HepG2 (cell line): ENCODE measurements at regions not wholly inside any gene's neighbourhood (a gene's known extent, or its start where the extent isn't known, plus 50 kb on each side); places are given as distances from the start of the nearest gene placed in this dataset.
A peak's percentile ranks its signal among the peaks of the same experiment; 100 is the strongest.

Experiments
- AGO1 ChIP-seq: fragments of 200-400 bp; formaldehyde crosslinking; IDR thresholded peaks from 2 replicates; pipeline ENCODE4 v1.6.1; 2017; ENCODE audit warnings: mild to moderate bottlenecking, low read depth, low read length, moderate library complexity; ENCODE audit not compliant: poor library complexity, severe bottlenecking
- ATF2 ChIP-seq: sonication (generic); formaldehyde crosslinking; IDR thresholded peaks from 2 replicates; pipeline ENCODE4 v1.4.0; 2020; ENCODE audit warnings: missing genetic modification reagents
- FOSL1 ChIP-seq: sonication (generic); formaldehyde crosslinking; IDR thresholded peaks from 2 replicates; pipeline ENCODE4 v1.9.0; 2021; ENCODE audit warnings: missing genetic modification reagents, borderline replicate concordance
- GPBP1L1 ChIP-seq: sonication (generic); formaldehyde crosslinking; IDR thresholded peaks from 2 replicates; pipeline ENCODE4 v1.5.0; 2020; ENCODE audit warnings: mild to moderate bottlenecking, missing genetic modification reagents
- HNRNPLL ChIP-seq: fragments of 200-400 bp; formaldehyde crosslinking; IDR thresholded peaks from 2 replicates; pipeline ENCODE4 v1.6.1; 2017; ENCODE audit warnings: mild to moderate bottlenecking, low read depth, low read length; ENCODE audit not compliant: poor library complexity, severe bottlenecking
- KLF15 ChIP-seq: sonication (generic); formaldehyde crosslinking; IDR thresholded peaks from 2 replicates; pipeline ENCODE4 v1.8.1; 2023; ENCODE audit warnings: borderline replicate concordance, mild to moderate bottlenecking, inconsistent platforms, missing genetic modification reagents, mixed read lengths
- PCBP1 ChIP-seq: fragments of 200-400 bp; formaldehyde crosslinking; IDR thresholded peaks from 2 replicates; pipeline ENCODE4 v1.6.1; 2017; ENCODE audit warnings: mild to moderate bottlenecking, low read depth, low read length, borderline replicate concordance
- TFE3 ChIP-seq: IDR thresholded peaks from 2 replicates; pipeline ENCODE4 v1.6.1; 2016
- THRA ChIP-seq: sonication (generic); formaldehyde crosslinking; IDR thresholded peaks from 2 replicates; pipeline ENCODE4 v1.4.0; 2020; ENCODE audit warnings: missing genetic modification reagents, borderline replicate concordance
- ZFP91 ChIP-seq: sonication (generic); formaldehyde crosslinking; IDR thresholded peaks from 2 replicates; pipeline ENCODE4 v1.9.0; 2022; ENCODE audit warnings: missing genetic modification reagents, mild to moderate bottlenecking, borderline replicate concordance
- ZNF17 ChIP-seq: sonication (generic); formaldehyde crosslinking; IDR thresholded peaks from 2 replicates; pipeline ENCODE4 v1.5.0; 2020; ENCODE audit warnings: mild to moderate bottlenecking, missing genetic modification reagents
- ZNF256 ChIP-seq: sonication (generic); formaldehyde crosslinking; conservative IDR thresholded peaks from 2 replicates; pipeline ENCODE4 v1.4.0; 2020; ENCODE audit warnings: missing genetic modification reagents
- ZNF280B ChIP-seq: sonication (generic); formaldehyde crosslinking; IDR thresholded peaks from 2 replicates; pipeline ENCODE4 v1.5.0; 2020; ENCODE audit warnings: missing genetic modification reagents, mild to moderate bottlenecking, borderline replicate concordance
- ZNF441 ChIP-seq: sonication (generic); formaldehyde crosslinking; IDR thresholded peaks from 2 replicates; pipeline ENCODE4 v1.7.0; 2021; ENCODE audit warnings: missing genetic modification reagents, borderline replicate concordance
- ZNF558 ChIP-seq: sonication (generic); formaldehyde crosslinking; IDR thresholded peaks from 2 replicates; pipeline ENCODE4 v1.9.0; 2022; ENCODE audit warnings: mild to moderate bottlenecking, missing genetic modification reagents, borderline replicate concordance

- TF ChIP-seq ATF2 (CRISPR knock-in tag) (no peak), GPBP1L1 (CRISPR knock-in tag) (no peak), THRA (0 out of 2 replicates have a peak, but pooled peaks have one; percentile 29), ZNF280B (CRISPR knock-in tag) (no peak), ZNF441 (CRISPR knock-in tag) (peak; percentile 67; the same call in 1 of the 2 replicates), ZNF256 (CRISPR knock-in tag) (no peak), TFE3 (CRISPR knock-in tag) (no peak), ZNF17 (CRISPR knock-in tag) (no peak), PCBP1 (no peak), KLF15 (CRISPR knock-in tag) (no peak), HNRNPLL (no peak), FOSL1 (CRISPR knock-in tag) (no peak), ZFP91 (CRISPR knock-in tag) (peak; percentile 67), AGO1 (no peak), ZNF558 (CRISPR knock-in tag) (no peak)
Measured at GRCh38 chr6:109236115-109237076, 141.1 kb downstream of the CEP57L1 start (continued).
